GM12872 (cell line): ENCODE measurements at regions not wholly inside any gene's neighbourhood (a gene's known extent, or its start where the extent isn't known, plus 50 kb on each side); places are given as distances from the start of the nearest gene placed in this dataset.

Experiments used
- TF ChIP-seq, protein P1 (sequence below): IDR thresholded peaks from 3 replicates; pipeline ENCODE4 v1.5.1; 2011; ENCODE audit warnings: low read depth, mild to moderate bottlenecking, low read length, moderate library complexity; ENCODE audit not compliant: insufficient read depth

- TF ChIP-seq, protein P1, sequence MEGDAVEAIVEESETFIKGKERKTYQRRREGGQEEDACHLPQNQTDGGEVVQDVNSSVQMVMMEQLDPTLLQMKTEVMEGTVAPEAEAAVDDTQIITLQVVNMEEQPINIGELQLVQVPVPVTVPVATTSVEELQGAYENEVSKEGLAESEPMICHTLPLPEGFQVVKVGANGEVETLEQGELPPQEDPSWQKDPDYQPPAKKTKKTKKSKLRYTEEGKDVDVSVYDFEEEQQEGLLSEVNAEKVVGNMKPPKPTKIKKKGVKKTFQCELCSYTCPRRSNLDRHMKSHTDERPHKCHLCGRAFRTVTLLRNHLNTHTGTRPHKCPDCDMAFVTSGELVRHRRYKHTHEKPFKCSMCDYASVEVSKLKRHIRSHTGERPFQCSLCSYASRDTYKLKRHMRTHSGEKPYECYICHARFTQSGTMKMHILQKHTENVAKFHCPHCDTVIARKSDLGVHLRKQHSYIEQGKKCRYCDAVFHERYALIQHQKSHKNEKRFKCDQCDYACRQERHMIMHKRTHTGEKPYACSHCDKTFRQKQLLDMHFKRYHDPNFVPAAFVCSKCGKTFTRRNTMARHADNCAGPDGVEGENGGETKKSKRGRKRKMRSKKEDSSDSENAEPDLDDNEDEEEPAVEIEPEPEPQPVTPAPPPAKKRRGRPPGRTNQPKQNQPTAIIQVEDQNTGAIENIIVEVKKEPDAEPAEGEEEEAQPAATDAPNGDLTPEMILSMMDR = no peak
Observed at GRCh38 chr5:69038539-69038938, 55.3 kb upstream of the SLC30A5 start.

- TF ChIP-seq, protein P1 = no peak
Observed at GRCh38 chr5:69039829-69040228, 54.0 kb upstream of the SLC30A5 start.

- TF ChIP-seq, protein P1 = no peak
Observed at GRCh38 chr5:69042500-69042899, 51.3 kb upstream of the SLC30A5 start.

GRCh38 chr5:69042915-69043654 is 50.7 kb upstream of the SLC30A5 start:
- TF ChIP-seq, protein P1 = peak; percentile 70

- TF ChIP-seq, protein P1 = no peak
Observed at GRCh38 chr5:69043655-69043996, 50.2 kb upstream of the SLC30A5 start.
